ENCODE measurements at regions not wholly inside any gene's neighbourhood (a gene's known extent, or its start where the extent isn't known, plus 50 kb on each side); places are given as distances from the start of the nearest gene placed in this dataset.
A peak's percentile ranks its signal among the peaks of the same experiment; 100 is the strongest.

DNA sequence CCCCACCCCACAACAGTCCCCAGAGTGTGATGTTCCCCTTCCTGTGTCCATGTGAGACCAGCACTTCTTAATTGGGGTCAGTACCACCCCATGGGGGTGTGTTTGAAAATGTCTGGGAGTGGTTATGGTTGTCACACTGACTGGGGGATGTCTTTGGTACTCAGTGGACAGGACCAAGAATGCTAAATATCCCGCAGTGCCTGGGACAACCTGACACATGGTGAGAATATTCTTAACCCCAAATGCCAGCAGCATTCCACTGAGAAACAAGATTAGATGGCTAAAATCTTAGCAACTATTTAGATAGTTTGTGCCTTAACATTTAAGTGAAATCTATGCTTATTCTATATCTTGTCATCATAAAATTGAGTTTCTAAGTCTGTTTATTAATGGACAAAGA is 177.5 kb upstream of the ZBED5 start:
- TF ChIP-seq, protein P1, sequence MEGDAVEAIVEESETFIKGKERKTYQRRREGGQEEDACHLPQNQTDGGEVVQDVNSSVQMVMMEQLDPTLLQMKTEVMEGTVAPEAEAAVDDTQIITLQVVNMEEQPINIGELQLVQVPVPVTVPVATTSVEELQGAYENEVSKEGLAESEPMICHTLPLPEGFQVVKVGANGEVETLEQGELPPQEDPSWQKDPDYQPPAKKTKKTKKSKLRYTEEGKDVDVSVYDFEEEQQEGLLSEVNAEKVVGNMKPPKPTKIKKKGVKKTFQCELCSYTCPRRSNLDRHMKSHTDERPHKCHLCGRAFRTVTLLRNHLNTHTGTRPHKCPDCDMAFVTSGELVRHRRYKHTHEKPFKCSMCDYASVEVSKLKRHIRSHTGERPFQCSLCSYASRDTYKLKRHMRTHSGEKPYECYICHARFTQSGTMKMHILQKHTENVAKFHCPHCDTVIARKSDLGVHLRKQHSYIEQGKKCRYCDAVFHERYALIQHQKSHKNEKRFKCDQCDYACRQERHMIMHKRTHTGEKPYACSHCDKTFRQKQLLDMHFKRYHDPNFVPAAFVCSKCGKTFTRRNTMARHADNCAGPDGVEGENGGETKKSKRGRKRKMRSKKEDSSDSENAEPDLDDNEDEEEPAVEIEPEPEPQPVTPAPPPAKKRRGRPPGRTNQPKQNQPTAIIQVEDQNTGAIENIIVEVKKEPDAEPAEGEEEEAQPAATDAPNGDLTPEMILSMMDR (IDR thresholded peaks at IDR 0.05; ENCODE audit: low read length, missing control alignments), result no peak
- H3K4me3 ChIP-seq (replicated peaks; ENCODE audit: low read depth, low read length), result no peak overlapping the region
- no peak for DNase-seq (ENCODE audit: low read depth)

DNA sequence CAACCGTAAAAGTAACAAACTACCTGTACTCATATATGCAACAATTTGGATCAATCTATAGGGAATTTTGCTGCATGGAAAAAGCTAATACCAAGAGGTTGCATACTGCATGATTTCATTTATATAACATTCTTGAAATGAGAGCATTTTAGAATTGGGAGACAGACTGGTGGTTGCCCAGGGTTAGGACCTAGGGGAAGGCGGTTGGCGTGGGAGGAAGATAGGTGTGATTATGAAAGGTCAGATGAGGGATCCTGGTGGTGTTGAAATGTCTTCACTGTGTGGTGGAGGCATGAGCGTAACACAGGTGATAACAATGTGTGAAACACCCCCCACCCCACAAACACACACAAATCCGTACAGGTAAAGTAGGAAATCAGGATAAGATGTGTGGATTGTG is 176.6 kb upstream of the ZBED5 start:
- no peak for DNase-seq (ENCODE audit: low read depth)
- TF ChIP-seq, protein P1 (IDR thresholded peaks at IDR 0.05; ENCODE audit: low read length, missing control alignments), result no peak

DNA sequence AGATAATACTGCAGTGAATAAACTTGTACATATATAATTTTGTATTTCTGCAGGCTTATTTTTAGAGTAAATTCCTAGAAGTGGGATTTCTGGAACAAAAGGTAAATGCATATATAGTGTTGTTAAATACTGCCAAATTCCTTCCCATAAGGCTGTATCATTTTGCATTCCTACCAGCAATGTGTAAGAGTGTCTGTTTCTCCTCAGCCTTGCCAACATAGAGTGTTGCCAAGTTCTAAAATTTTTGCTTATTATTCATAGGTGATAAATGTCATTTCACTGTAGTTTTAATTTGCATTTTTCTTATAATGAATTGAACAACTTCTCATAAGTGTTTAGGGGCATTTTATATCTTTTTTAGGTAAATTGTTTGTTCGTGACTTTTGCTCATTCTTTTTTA is 174.2 kb upstream of the ZBED5 start:
- H3K4me3 ChIP-seq (replicated peaks; ENCODE audit: low read depth, low read length), result no peak overlapping the region
- DNase-seq (ENCODE audit: low read depth), result no peak
- TF ChIP-seq, protein P1 (IDR thresholded peaks at IDR 0.05; ENCODE audit: low read length, missing control alignments), result no peak

More for the DNA sequence above, 176.6 kb upstream of the ZBED5 start:
- no peak overlapping the region for H3K4me3 ChIP-seq (replicated peaks; ENCODE audit: low read depth, low read length)

DNA sequence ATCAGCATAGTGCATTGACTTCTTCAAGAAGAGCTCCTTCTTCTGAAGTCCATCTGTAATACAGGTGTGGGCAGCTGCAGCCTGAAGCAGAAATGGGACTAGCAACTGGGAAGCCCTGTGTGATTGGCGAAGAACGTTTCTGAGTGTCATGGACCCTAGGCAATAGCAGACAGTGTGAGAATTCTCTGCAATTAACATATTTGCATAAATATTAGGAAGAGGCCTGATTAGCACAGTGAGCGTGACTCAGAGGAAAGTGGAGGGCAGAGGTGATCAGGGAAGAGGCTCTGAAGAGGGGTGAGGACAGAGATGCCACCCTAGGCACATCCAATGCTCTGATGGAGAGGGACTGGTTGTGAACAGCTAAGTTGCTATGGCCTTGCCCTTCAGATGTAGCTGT is 171.2 kb upstream of the ZBED5 start:
- DNase-seq (ENCODE audit: low read depth), result no peak
- TF ChIP-seq, protein P1 (IDR thresholded peaks at IDR 0.05; ENCODE audit: low read length, missing control alignments), result no peak
- no peak overlapping the region for H3K4me3 ChIP-seq (replicated peaks; ENCODE audit: low read depth, low read length)

DNA sequence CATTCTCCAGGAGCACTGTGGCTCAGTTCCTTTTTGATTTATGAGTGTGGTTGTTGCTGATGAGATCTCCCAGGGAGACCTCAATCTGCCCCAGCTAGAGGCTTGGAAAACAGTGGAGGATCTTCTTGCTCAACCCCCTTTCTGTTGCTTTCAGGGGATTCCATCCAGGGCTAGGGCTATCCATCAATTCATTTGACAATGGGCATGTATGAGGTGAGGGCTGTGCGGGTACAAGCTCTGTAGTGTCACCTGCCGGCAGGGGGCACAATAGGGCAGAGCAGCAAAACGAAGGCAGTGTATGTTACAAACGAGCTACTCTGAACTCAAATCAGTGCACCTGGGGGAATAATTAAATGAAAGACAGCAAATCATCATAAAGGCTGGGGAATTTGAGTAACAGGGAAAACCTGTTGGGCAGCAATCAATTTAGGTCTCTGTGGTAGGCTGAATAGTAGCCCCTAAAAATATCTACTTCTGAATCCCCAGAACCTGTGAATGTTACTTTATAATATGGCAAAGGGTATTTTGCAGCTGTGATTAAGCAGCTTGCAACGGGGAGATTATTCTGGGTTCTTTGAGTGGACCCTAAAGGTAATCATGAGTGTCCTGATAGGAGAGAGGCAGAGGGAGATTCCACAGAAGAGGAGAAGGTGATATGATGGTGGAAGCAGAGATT is 170.3 kb upstream of the ZBED5 start:
- TF ChIP-seq, protein P1 (IDR thresholded peaks at IDR 0.05; ENCODE audit: low read length, missing control alignments), result peak; percentile 88
- no peak overlapping the region for H3K4me3 ChIP-seq (replicated peaks; ENCODE audit: low read depth, low read length)
- DNase-seq (ENCODE audit: low read depth), result peak; percentile 61

DNA sequence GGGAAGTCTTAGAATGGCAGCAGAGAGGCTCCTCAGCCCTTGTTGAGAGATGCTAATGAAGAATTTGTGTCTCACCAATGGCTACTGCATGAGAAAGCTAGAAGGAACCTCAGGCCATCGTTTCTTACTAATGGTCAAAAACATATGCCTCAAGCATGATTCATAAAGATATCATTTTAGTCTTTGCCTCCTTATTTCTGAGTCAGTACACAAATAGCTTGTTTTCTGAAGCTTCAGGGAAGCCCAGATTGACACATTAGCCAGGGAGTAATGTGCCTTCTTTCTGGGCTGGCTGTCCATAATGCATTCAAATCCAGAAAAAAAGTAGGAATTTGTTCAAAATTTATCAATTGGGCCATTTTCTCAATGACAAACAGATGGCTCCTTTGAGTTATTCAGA is 169.4 kb upstream of the ZBED5 start:
- TF ChIP-seq, protein P1 (IDR thresholded peaks at IDR 0.05; ENCODE audit: low read length, missing control alignments), result no peak
- peak; percentile 60 for DNase-seq (ENCODE audit: low read depth)
- no peak overlapping the region for H3K4me3 ChIP-seq (replicated peaks; ENCODE audit: low read depth, low read length)

DNA sequence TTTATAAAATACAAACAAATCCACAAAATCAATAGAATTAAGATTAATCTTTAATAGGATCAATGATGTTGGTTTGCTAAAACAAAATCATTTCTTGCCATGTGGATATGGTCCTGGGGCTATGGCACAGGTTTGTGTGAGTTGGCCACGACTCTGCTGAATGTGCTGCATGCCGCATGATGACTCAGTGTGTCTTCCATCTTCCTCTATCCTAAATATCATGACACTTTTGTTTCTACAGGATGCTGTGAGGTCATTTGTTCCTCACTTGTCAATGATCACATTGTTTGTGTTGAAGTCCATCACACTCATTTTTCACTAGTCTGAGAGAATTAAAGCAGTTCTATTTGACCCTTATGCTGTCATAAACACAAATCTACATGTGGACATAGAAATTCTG is 167.2 kb upstream of the ZBED5 start:
- TF ChIP-seq, protein P1 (IDR thresholded peaks at IDR 0.05; ENCODE audit: low read length, missing control alignments), result no peak
- DNase-seq (ENCODE audit: low read depth), result peak; percentile 44
- H3K4me3 ChIP-seq (replicated peaks; ENCODE audit: low read depth, low read length), result no peak overlapping the region

Measured in fibroblast of pulmonary artery (primary cell).